Mesendoderm (in vitro differentiated cells): ENCODE measurements at regions not wholly inside any gene's neighbourhood (a gene's known extent, or its start where the extent isn't known, plus 50 kb on each side); places are given as distances from the start of the nearest gene placed in this dataset.

Experiments used
- DNase-seq: peaks from one replicate; pipeline ENCODE4 v3.0.0; 2013
- H2AK5ac ChIP-seq: 2 replicates; pipeline ENCODE4 v1.6.1; 2013; ENCODE audit warnings: low read length, inconsistent platforms
- H2BK120ac ChIP-seq: 2 replicates; pipeline ENCODE4 v1.6.1; 2013; ENCODE audit warnings: low read depth, mild to moderate bottlenecking, low read length, moderate library complexity, mixed read lengths
- H2BK15ac ChIP-seq: replicated peaks from 2 replicates; pipeline ENCODE4 v1.6.1; 2013; ENCODE audit warnings: low read depth, mild to moderate bottlenecking, moderate library complexity
- H2BK5ac ChIP-seq: 2 replicates; pipeline ENCODE4 v1.6.1; 2013; ENCODE audit warnings: low read length, inconsistent platforms
- H3K18ac ChIP-seq: 2 replicates; pipeline ENCODE4 v1.6.1; 2013; ENCODE audit warnings: mild to moderate bottlenecking, low read length, mixed read lengths
- H3K23ac ChIP-seq: one replicate; pipeline ENCODE4 v1.6.1; 2013; ENCODE audit warnings: low read length
- H3K27ac ChIP-seq: 2 replicates; pipeline ENCODE4 v1.5.1; 2013; ENCODE audit warnings: low read depth, mild to moderate bottlenecking, inconsistent platforms, low read length, moderate library complexity
- H3K27me3 ChIP-seq: 2 replicates; pipeline ENCODE4 v1.6.1; 2013; ENCODE audit warnings: low read length, control low read depth, mild to moderate bottlenecking, inconsistent platforms; ENCODE audit not compliant: insufficient read depth, poor library complexity
- H3K36me3 ChIP-seq: 2 replicates; pipeline ENCODE4 v1.6.1; 2013; ENCODE audit warnings: low read length, inconsistent platforms; ENCODE audit not compliant: control insufficient read depth, insufficient read depth
- H3K4ac ChIP-seq: one replicate; pipeline ENCODE4 v1.6.1; 2013; ENCODE audit warnings: low read depth, mild to moderate bottlenecking, low read length, moderate library complexity
- H3K4me1 ChIP-seq: 2 replicates; pipeline ENCODE4 v1.6.1; 2013; ENCODE audit warnings: low read depth, low read length, inconsistent platforms; ENCODE audit not compliant: control insufficient read depth
- H3K4me2 ChIP-seq: 2 replicates; pipeline ENCODE4 v1.6.1; 2013; ENCODE audit warnings: low read length
- H3K4me3 ChIP-seq: 2 replicates; pipeline ENCODE4 v1.5.1; 2013; ENCODE audit warnings: mild to moderate bottlenecking, low read length
- H3K56ac ChIP-seq: one replicate; pipeline ENCODE4 v1.6.1; 2013; ENCODE audit warnings: low read length
- H3K79me1 ChIP-seq: 2 replicates; pipeline ENCODE4 v1.6.1; 2013; ENCODE audit warnings: low read length, inconsistent platforms
- H3K79me2 ChIP-seq: 2 replicates; pipeline ENCODE4 v1.6.1; 2013; ENCODE audit warnings: mild to moderate bottlenecking, low read length; ENCODE audit not compliant: control insufficient read depth, insufficient read depth
- H3K9ac ChIP-seq: 2 replicates; pipeline ENCODE4 v1.6.1; 2013; ENCODE audit warnings: low read length, inconsistent platforms
- H4K5ac ChIP-seq: one replicate; pipeline ENCODE4 v1.6.1; 2013; ENCODE audit warnings: low read length
- H4K8ac ChIP-seq: one replicate; pipeline ENCODE4 v1.6.1; 2013; ENCODE audit warnings: low read depth, mild to moderate bottlenecking, control low read depth, low read length, moderate library complexity
- WGBS: extraction: QIAGEN DNeasy Blood & Tissue Kit; methylation state at CpG from one replicate; pipeline ENCODE4 v1.1.7; 2013; ENCODE audit warnings: low lambda C conversion rate, missing lambda C conversion rate; ENCODE audit not compliant: insufficient coverage; ENCODE audit errors: extremely low coverage; 5-methylcytosine and 5-hydroxymethylcytosine counted together

DNA sequence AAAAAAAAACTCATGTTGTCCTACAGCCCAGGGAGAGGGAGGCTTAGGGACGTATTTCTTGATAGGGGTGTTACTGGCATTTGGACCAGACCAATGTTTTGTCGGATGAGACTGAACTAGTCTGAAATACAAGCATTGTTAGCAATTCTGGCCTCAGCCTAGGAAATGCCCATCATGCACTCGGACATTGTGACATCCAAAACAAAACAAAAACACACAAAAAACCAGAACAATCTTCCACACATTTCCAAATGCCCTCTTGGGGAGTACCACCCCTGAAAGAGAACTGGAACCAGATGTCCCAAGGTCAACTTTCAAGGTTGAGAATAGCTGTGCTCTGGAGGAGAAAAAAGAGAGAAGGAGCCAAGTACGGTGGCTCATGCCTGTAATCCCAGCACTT is 299.1 kb upstream of the JARID2 start:
- Histone ChIP-seq H2BK120ac (no peak overlapping the region), H3K36me3 (no peaks in the 10 kb centered on the region), H2BK5ac (no peak overlapping the region), H3K56ac (no peak overlapping the region), H3K79me1 (no peaks in the 10 kb centered on the region), H3K79me2 (no peaks in the 10 kb centered on the region), H4K8ac (no peak overlapping the region), H3K4ac (no peak overlapping the region), H3K27ac (no peak overlapping the region), H3K27me3 (no peaks in the 10 kb centered on the region), H3K18ac (no peak overlapping the region), H3K9ac (no peak overlapping the region), H4K5ac (no peak overlapping the region), H2AK5ac (no peak overlapping the region), H2BK15ac (no peak overlapping the region), H3K4me3 (no peak overlapping the region), H3K23ac (no peak overlapping the region), H3K4me1 (no peaks in the 10 kb centered on the region), H3K4me2 (no peak overlapping the region)
- WGBS = no CpG with 5 or more reads among the region's 4 CpGs
- no peak for DNase-seq

DNA sequence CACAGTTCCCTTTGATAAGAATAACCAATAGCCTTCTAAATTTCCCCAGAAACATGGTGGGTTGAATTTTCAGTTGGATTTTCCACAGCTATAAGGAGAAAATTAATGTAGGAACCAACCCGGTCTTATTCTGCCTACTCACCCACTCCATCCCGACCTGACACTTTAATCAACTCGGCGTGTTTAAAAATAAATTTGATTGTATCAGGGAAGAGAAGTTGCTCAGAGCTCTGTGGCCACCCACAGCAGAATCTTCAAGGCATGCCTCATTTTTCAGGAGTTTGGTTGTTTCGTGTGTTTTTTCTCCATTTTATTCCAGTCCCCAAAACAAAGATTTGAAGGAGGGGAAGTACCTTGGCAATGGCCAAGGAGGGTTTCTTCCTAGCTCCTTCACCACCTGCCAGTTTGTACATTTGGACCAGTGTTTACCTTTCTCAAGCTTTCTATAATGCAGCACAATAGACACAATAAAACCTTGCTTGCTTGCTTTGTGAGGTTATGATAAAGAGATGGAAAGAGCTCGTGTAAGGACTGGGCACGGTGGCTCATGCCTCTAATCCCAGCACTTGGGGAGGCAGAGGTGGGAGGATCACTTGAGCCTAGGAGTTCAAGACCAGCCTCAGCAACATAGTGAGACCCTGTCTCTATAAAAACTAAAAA is 297.2 kb upstream of the JARID2 start:
- H3K79me1 ChIP-seq = no peaks in the 10 kb centered on the region
- H3K4ac ChIP-seq = no peak overlapping the region
- H3K79me2 ChIP-seq = no peaks in the 10 kb centered on the region
- no peaks in the 10 kb centered on the region for H3K36me3 ChIP-seq
- H3K18ac ChIP-seq = no peak overlapping the region
- H3K4me1 ChIP-seq = no peaks in the 10 kb centered on the region
- no peak overlapping the region for H2AK5ac ChIP-seq
- H2BK120ac ChIP-seq = no peak overlapping the region
- no peak overlapping the region for H4K8ac ChIP-seq
- no peak overlapping the region for H3K9ac ChIP-seq
- no peak overlapping the region for H2BK5ac ChIP-seq
- no peak overlapping the region for H3K23ac ChIP-seq
- H4K5ac ChIP-seq = no peak overlapping the region
- no peak for DNase-seq
- no peak overlapping the region for H3K27ac ChIP-seq
- H2BK15ac ChIP-seq = no peak overlapping the region
- no peaks in the 10 kb centered on the region for H3K27me3 ChIP-seq
- WGBS = no CpG with 5 or more reads among the region's 7 CpGs
- no peak overlapping the region for H3K4me3 ChIP-seq
- H3K4me2 ChIP-seq = no peak overlapping the region
- H3K56ac ChIP-seq = no peak overlapping the region

DNA sequence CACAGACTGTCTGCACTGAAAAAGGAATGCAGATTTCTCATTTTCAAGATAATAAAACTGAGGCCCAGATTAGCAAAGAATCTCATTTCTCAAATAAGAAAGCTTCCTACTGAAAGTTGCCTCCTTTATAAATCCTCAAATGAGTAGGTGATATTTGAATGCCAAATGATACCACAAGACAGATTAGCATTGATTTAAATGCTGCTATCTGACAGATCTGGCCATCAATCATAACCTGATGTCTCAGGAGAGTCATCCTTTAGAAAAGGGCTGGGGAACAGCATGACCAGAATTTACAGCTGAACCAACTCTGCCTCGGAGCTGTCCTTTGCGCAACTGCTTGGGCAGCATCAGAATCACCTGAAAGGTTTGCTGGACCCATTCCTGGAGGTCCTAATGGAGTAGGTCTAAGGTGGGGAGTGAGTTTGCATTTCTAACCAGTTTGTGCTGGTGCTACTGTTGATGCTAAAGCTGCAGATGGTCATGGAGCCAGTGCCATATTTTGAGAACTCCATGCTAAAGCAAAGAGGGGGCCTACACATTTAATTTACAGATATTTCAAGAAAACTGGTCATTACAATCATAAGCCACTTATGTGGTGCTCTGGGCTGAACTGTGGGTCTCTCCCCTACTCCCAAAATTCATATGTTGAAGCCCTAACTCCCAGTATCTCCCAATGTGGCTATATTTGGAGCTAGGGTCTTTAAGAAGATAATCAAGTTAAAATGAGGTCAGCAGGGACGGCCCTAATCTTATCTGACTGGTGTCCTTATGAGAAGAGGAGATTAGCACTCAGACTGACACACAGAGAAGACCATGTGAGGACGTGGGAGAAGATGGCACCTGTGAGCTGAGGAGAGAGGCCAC is 295.5 kb upstream of the JARID2 start:
- H3K79me2 ChIP-seq = no peaks in the 10 kb centered on the region
- H3K4ac ChIP-seq = no peak overlapping the region
- no peak overlapping the region for H2AK5ac ChIP-seq
- H2BK15ac ChIP-seq = no peak overlapping the region
- no peak overlapping the region for H3K18ac ChIP-seq
- no peak overlapping the region for H3K23ac ChIP-seq
- no peak overlapping the region for H2BK120ac ChIP-seq
- peak; percentile 56 for DNase-seq
- no peak overlapping the region for H3K27ac ChIP-seq
- no peaks in the 10 kb centered on the region for H3K27me3 ChIP-seq
- H4K8ac ChIP-seq = no peak overlapping the region
- no peaks in the 10 kb centered on the region for H3K79me1 ChIP-seq
- no peak overlapping the region for H3K56ac ChIP-seq
- no CpG with 5 or more reads among the region's 4 CpGs for WGBS
- no peak overlapping the region for H3K4me3 ChIP-seq
- H3K9ac ChIP-seq = no peak overlapping the region
- no peak overlapping the region for H2BK5ac ChIP-seq
- no peaks in the 10 kb centered on the region for H3K4me1 ChIP-seq
- no peak overlapping the region for H4K5ac ChIP-seq
- no peaks in the 10 kb centered on the region for H3K36me3 ChIP-seq
- H3K4me2 ChIP-seq = no peak overlapping the region

DNA sequence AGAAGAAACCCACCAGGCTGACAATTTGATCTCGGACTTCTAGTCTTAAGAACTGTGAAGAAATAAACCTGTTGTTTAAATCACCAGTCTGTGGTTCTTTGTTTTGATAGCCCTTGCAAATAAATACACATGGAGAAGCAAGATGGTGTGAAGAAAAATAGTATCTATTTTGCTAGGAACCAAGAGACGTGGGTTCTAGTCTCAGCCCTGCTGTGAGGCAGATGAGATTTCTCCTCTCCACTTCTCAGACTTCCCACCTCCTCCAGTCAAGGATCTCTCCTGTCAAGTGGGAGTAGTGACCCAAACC is 294.9 kb upstream of the JARID2 start:
- H3K36me3 ChIP-seq = no peaks in the 10 kb centered on the region
- H2BK5ac ChIP-seq = no peak overlapping the region
- H3K9ac ChIP-seq = no peak overlapping the region
- no peak overlapping the region for H2BK120ac ChIP-seq
- no peak overlapping the region for H4K8ac ChIP-seq
- H3K4me3 ChIP-seq = no peak overlapping the region
- H4K5ac ChIP-seq = no peak overlapping the region
- H3K18ac ChIP-seq = no peak overlapping the region
- H3K4me1 ChIP-seq = no peaks in the 10 kb centered on the region
- no peak overlapping the region for H3K27ac ChIP-seq
- no peak overlapping the region for H2BK15ac ChIP-seq
- no peaks in the 10 kb centered on the region for H3K79me2 ChIP-seq
- WGBS = no CpG with 5 or more reads among the region's 2 CpGs
- H3K27me3 ChIP-seq = no peaks in the 10 kb centered on the region
- DNase-seq = no peak
- no peak overlapping the region for H3K56ac ChIP-seq
- H3K4me2 ChIP-seq = no peak overlapping the region
- H3K23ac ChIP-seq = no peak overlapping the region
- H2AK5ac ChIP-seq = no peak overlapping the region
- no peaks in the 10 kb centered on the region for H3K79me1 ChIP-seq
- H3K4ac ChIP-seq = no peak overlapping the region

DNA sequence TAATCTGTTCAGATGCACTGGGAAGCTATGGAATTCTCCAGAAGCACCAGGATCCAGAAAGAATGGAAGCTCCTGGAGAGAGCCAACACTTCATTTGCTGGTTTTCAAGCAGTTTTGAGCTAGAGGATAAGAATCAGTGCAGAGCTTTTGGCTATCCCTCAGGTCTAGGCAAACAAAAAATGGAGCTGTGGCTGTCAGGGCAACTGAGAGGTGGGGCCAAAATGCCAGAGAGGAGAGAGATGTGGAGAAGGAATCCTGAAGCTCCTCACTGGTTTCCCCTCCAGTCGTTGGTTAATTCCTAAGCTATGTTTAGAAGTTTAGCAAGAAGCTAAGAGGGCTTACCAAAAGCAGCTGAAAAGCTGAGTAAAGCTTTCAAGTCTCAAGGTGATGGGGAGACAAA is 294.2 kb upstream of the JARID2 start:
- Histone ChIP-seq H4K5ac (no peak overlapping the region), H3K27ac (no peak overlapping the region), H3K18ac (no peak overlapping the region), H3K27me3 (no peaks in the 10 kb centered on the region), H3K36me3 (no peaks in the 10 kb centered on the region), H3K56ac (no peak overlapping the region), H3K79me1 (no peaks in the 10 kb centered on the region), H3K9ac (no peak overlapping the region), H3K4ac (no peak overlapping the region), H2BK15ac (no peak overlapping the region), H4K8ac (no peak overlapping the region), H3K79me2 (no peaks in the 10 kb centered on the region), H3K23ac (no peak overlapping the region), H2BK120ac (no peak overlapping the region), H2BK5ac (no peak overlapping the region), H2AK5ac (no peak overlapping the region), H3K4me1 (no peaks in the 10 kb centered on the region), H3K4me2 (no peak overlapping the region), H3K4me3 (no peak overlapping the region)
- peak; percentile 44 for DNase-seq
- WGBS = no CpG with 5 or more reads among the region's 1 CpG
